Loucy (cell line): ENCODE measurements at regions not wholly inside any gene's neighbourhood (a gene's known extent, or its start where the extent isn't known, plus 50 kb on each side); places are given as distances from the start of the nearest gene placed in this dataset.

Experiments
- H2AFZ ChIP-seq: fragments of 200-600 bp; sonication (generic); 2 replicates; pipeline ENCODE4 v1.6.0; 2016; ENCODE audit warnings: antibody characterized with exemption, mild to moderate bottlenecking, low read length, moderate library complexity
- H3F3A ChIP-seq: fragments of 200-600 bp; 2 replicates; pipeline ENCODE4 v1.6.0; 2016; ENCODE audit warnings: antibody characterized with exemption, low read depth, mild to moderate bottlenecking
- H3K27me3 ChIP-seq: fragments of 200-600 bp; sonication (generic); 2 replicates; pipeline ENCODE4 v1.6.1; 2014; ENCODE audit warnings: low read length, mild to moderate bottlenecking; ENCODE audit not compliant: insufficient read depth, poor library complexity, severe bottlenecking
- H3K36me3 ChIP-seq: fragments of 200-600 bp; sonication (generic); 2 replicates; pipeline ENCODE4 v1.6.1; 2016; ENCODE audit warnings: low read length; ENCODE audit not compliant: insufficient read depth
- H3K4me1 ChIP-seq: fragments of 200-600 bp; sonication (generic); 2 replicates; pipeline ENCODE4 v1.5.1; 2014; ENCODE audit warnings: low read length, mild to moderate bottlenecking; ENCODE audit not compliant: insufficient read depth, poor library complexity, severe bottlenecking
- H3K4me2 ChIP-seq: fragments of 200-600 bp; sonication (generic); 2 replicates; pipeline ENCODE4 v1.6.0; 2014; ENCODE audit warnings: antibody characterized with exemption, low read length, low read depth, mild to moderate bottlenecking; ENCODE audit not compliant: poor library complexity, severe bottlenecking
- H3K4me3 ChIP-seq: fragments of 200-600 bp; sonication (generic); 2 replicates; pipeline ENCODE4 v1.5.1; 2014; ENCODE audit warnings: low read length, mild to moderate bottlenecking, mixed read lengths; ENCODE audit not compliant: poor library complexity, severe bottlenecking
- H3K79me2 ChIP-seq: fragments of 200-600 bp; sonication (generic); 2 replicates; pipeline ENCODE4 v1.6.1; 2014; ENCODE audit warnings: low read length; ENCODE audit not compliant: insufficient read depth
- H3K9ac ChIP-seq: fragments of 200-600 bp; sonication (generic); 2 replicates; pipeline ENCODE4 v1.6.0; 2014; ENCODE audit warnings: mild to moderate bottlenecking, low read depth, low read length, moderate library complexity; ENCODE audit not compliant: poor library complexity, severe bottlenecking
- H3K9me2 ChIP-seq: fragments of 200-600 bp; sonication (generic); replicated peaks from 2 replicates; pipeline ENCODE4 v1.6.1; 2016; ENCODE audit warnings: low read depth, low read length, mixed read lengths
- H3K9me3 ChIP-seq: fragments of 200-600 bp; sonication (generic); 2 replicates; pipeline ENCODE4 v1.6.1; 2014; ENCODE audit warnings: mild to moderate bottlenecking, antibody characterized with exemption, low read length, low read depth; ENCODE audit not compliant: insufficient read depth
- H4K20me1 ChIP-seq: fragments of 200-600 bp; sonication (generic); 2 replicates; pipeline ENCODE4 v1.6.0; 2014; ENCODE audit warnings: antibody characterized with exemption, low read length, mild to moderate bottlenecking; ENCODE audit not compliant: insufficient read depth, poor library complexity, severe bottlenecking
- CTCF ChIP-seq: fragments of 200-600 bp; sonication (generic); conservative IDR thresholded peaks from 2 replicates; pipeline ENCODE4 v1.5.1; 2014; ENCODE audit warnings: mild to moderate bottlenecking, antibody characterized with exemption, low read length
- EZH2phosphoT487 ChIP-seq: fragments of 200-600 bp; IDR thresholded peaks from 2 replicates; pipeline ENCODE4 v1.6.1; 2018; ENCODE audit warnings: antibody characterized with exemption, mild to moderate bottlenecking, moderate library complexity, borderline replicate concordance

- Histone ChIP-seq H3F3A (0 out of 2 replicates have a peak, but pooled peaks cover 3% of the 10 kb centered on the region), H3K27me3 (no peaks in the 10 kb centered on the region), H3K4me1 (peaks cover 13% of the 10 kb centered on the region), H3K9ac (no peak overlapping the region), H3K4me3 (no peak overlapping the region), H3K9me2 (no peaks in the 10 kb centered on the region), H3K36me3 (no peaks in the 10 kb centered on the region), H3K9me3 (no peaks in the 10 kb centered on the region), H3K79me2 (no peaks in the 10 kb centered on the region), H4K20me1 (no peaks in the 10 kb centered on the region), H2AFZ (no peak overlapping the region), H3K4me2 (no peak overlapping the region)
- no peak for TF ChIP-seq EZH2phosphoT487
- no peak for TF ChIP-seq CTCF
Measured at GRCh38 chr17:77827039-77827438, 131.5 kb upstream of the TNRC6C start.

- H3K27me3 ChIP-seq = no peaks in the 10 kb centered on the region
Measured at GRCh38 chr17:77827511-77827910, 131.0 kb upstream of the TNRC6C start.

GRCh38 chr17:77828749-77829539 is 129.6 kb upstream of the TNRC6C start:
- no peaks in the 10 kb centered on the region for H3K9me3 ChIP-seq
- H3K9ac ChIP-seq = no peak overlapping the region
- H4K20me1 ChIP-seq = no peaks in the 10 kb centered on the region
- TF ChIP-seq CTCF (no peak), EZH2phosphoT487 (no peak)
- H3F3A ChIP-seq = 0 out of 2 replicates have a peak, but pooled peaks cover 3% of the 10 kb centered on the region
- H3K9me2 ChIP-seq = no peaks in the 10 kb centered on the region
- H3K27me3 ChIP-seq = no peaks in the 10 kb centered on the region
- H3K79me2 ChIP-seq = no peaks in the 10 kb centered on the region
- no peak overlapping the region for H3K4me3 ChIP-seq
- H3K4me2 ChIP-seq = no peak overlapping the region
- no peaks in the 10 kb centered on the region for H3K36me3 ChIP-seq
- no peak overlapping the region for H2AFZ ChIP-seq
- peaks cover 20% of the 10 kb centered on the region for H3K4me1 ChIP-seq

More at GRCh38 chr17:77827511-77827910, 131.0 kb upstream of the TNRC6C start:
- H3K36me3 ChIP-seq = no peaks in the 10 kb centered on the region
- H4K20me1 ChIP-seq = no peaks in the 10 kb centered on the region
- H3K4me1 ChIP-seq = peaks cover 13% of the 10 kb centered on the region
- no peak overlapping the region for H3K4me2 ChIP-seq
- H3K79me2 ChIP-seq = no peaks in the 10 kb centered on the region
- TF ChIP-seq EZH2phosphoT487 (no peak), CTCF (no peak)
- H3K9me3 ChIP-seq = no peaks in the 10 kb centered on the region
- H3K9me2 ChIP-seq = no peaks in the 10 kb centered on the region
- H3K4me3 ChIP-seq = no peak overlapping the region
- 0 out of 2 replicates have a peak, but pooled peaks cover 3% of the 10 kb centered on the region for H3F3A ChIP-seq
- H2AFZ ChIP-seq = no peak overlapping the region
- no peak overlapping the region for H3K9ac ChIP-seq
